SK-N-SH (cell line): ENCODE measurements at regions not wholly inside any gene's neighbourhood (a gene's known extent, or its start where the extent isn't known, plus 50 kb on each side); places are given as distances from the start of the nearest gene placed in this dataset.

Experiments
- CTCF ChIA-PET: fragments of 300-600, 350-600 bp; formaldehyde crosslinking; extraction: SDS; loops from one replicate; lab custom pipeline; 2021; lab: Yijun Ruan, JAX
- POLR2A ChIA-PET: fragments of 350-600 bp; sonication (Branson Sonifier 250); formaldehyde crosslinking; extraction: SDS; loops from one replicate; lab custom pipeline; 2020; ENCODE audit warnings: antibody characterized with exemption, inconsistent platforms; lab: Yijun Ruan, JAX
- DNase-seq: peaks from one replicate; pipeline ENCODE4 v3.0.0; 2012
- H2AFZ ChIP-seq: fragments of 200-600 bp; sonication (generic); 2 replicates; pipeline ENCODE4 v1.8.1; 2016; ENCODE audit warnings: antibody characterized with exemption, mild to moderate bottlenecking, low read depth
- H3F3A ChIP-seq: fragments of 200-600 bp; sonication (generic); replicated peaks from 2 replicates; pipeline ENCODE3; 2016; ENCODE audit warnings: antibody characterized with exemption, mild to moderate bottlenecking; ENCODE audit not compliant: insufficient read depth
- H3K27ac ChIP-seq, 2 experiments: fragments of 200-500 bp in 1 of 2; fragments of 200-600 bp in 1 of 2; sonication (Bioruptor generic) in 1 of 2; sonication (generic), shearing (Covaris generic) in 1 of 2; 2 replicates each; pipeline versions ENCODE4 v1.5.1 to v1.6.1; 2014 to 2016; ENCODE audit warnings: low read depth in 2 of 2, inconsistent platforms in 1 of 2, low read length in 1 of 2, mild to moderate bottlenecking in 1 of 2, mixed read lengths in 1 of 2
- H3K27me3 ChIP-seq: fragments of 200-600 bp; sonication (generic), shearing (Covaris generic); 2 replicates; pipeline ENCODE4 v1.6.1; 2016; ENCODE audit warnings: mixed run types; ENCODE audit not compliant: insufficient read depth
- H3K36me3 ChIP-seq, 2 experiments: fragments of 200-500 bp in 1 of 2; fragments of 200-600 bp in 1 of 2; sonication (Bioruptor generic) in 1 of 2; sonication (generic) in 1 of 2; replicated peaks in 1 of 2; 2 replicates each; pipeline versions ENCODE3 to v1.5.1; 2014 to 2016; ENCODE audit warnings: low read length in 1 of 2, mild to moderate bottlenecking in 1 of 2; ENCODE audit not compliant: insufficient read depth in 2 of 2, control insufficient read depth in 1 of 2
- H3K4me1 ChIP-seq, 2 experiments: fragments of 200-500 bp in 1 of 2; fragments of 200-600 bp in 1 of 2; sonication (Bioruptor generic) in 1 of 2; sonication (generic), shearing (Covaris generic) in 1 of 2; 2 replicates each; pipeline versions ENCODE4 v1.5.1 to v1.6.1; 2014 to 2016; ENCODE audit warnings: low read depth in 1 of 2, low read length in 1 of 2, mixed run types in 1 of 2; ENCODE audit not compliant: insufficient read depth in 2 of 2, control insufficient read depth in 1 of 2
- H3K4me2 ChIP-seq: fragments of 200-600 bp; sonication (generic), shearing (Covaris generic); 2 replicates; pipeline ENCODE4 v1.6.1; 2017; ENCODE audit warnings: mixed run types
- H3K4me3 ChIP-seq, 2 experiments: fragments of 200-500 bp in 1 of 2; fragments of 200-600 bp in 1 of 2; sonication (Bioruptor generic) in 1 of 2; sonication (generic), shearing (Covaris generic) in 1 of 2; 2 replicates each; pipeline versions ENCODE4 v1.5.1 to v1.8.1; 2014 to 2016; ENCODE audit warnings: low read depth in 2 of 2, inconsistent platforms in 1 of 2, low read length in 1 of 2, mild to moderate bottlenecking in 1 of 2, mixed read lengths in 1 of 2, moderate library complexity in 1 of 2
- H3K79me2 ChIP-seq: fragments of 200-600 bp; sonication (generic); 2 replicates; pipeline ENCODE4 v1.8.1; 2017; ENCODE audit warnings: mild to moderate bottlenecking; ENCODE audit not compliant: insufficient read depth
- H3K9ac ChIP-seq: fragments of 200-600 bp; sonication (generic); 2 replicates; pipeline ENCODE4 v1.6.1; 2017; ENCODE audit warnings: mixed run types
- H3K9me2 ChIP-seq: fragments of 200-600 bp; sonication (generic); 2 replicates; pipeline ENCODE4 v1.6.1; 2017; ENCODE audit warnings: mixed run types
- H3K9me3 ChIP-seq: fragments of 200-600 bp; sonication (generic); 2 replicates; pipeline ENCODE4 v1.6.1; 2017; ENCODE audit warnings: mixed run types, mild to moderate bottlenecking, moderate library complexity
- H4K20me1 ChIP-seq: fragments of 200-600 bp; sonication (generic); 2 replicates; pipeline ENCODE4 v1.6.1; 2017; ENCODE audit warnings: mild to moderate bottlenecking, mixed run types; ENCODE audit not compliant: insufficient read depth
- ELF1 ChIP-seq: IDR thresholded peaks from 2 replicates; pipeline ENCODE4 v1.4.0; 2012
- FOSL2 ChIP-seq: IDR thresholded peaks from 2 replicates; pipeline ENCODE4 v1.4.0; 2012; ENCODE audit warnings: low read depth, mild to moderate bottlenecking, moderate library complexity, borderline replicate concordance
- FOXM1 ChIP-seq: IDR thresholded peaks from 2 replicates; pipeline ENCODE4 v1.4.0; 2012; ENCODE audit warnings: low read depth, mild to moderate bottlenecking
- GABPA ChIP-seq: IDR thresholded peaks from 2 replicates; pipeline ENCODE4 v1.4.0; 2012; ENCODE audit warnings: low read depth, mild to moderate bottlenecking
- JUND ChIP-seq: IDR thresholded peaks from 2 replicates; pipeline ENCODE4 v1.4.0; 2012
- MAX ChIP-seq: IDR thresholded peaks from 2 replicates; pipeline ENCODE4 v1.4.0; 2012; ENCODE audit warnings: low read depth
- MEF2A ChIP-seq: IDR thresholded peaks from 2 replicates; pipeline ENCODE4 v1.4.0; 2012; ENCODE audit warnings: low read depth, borderline replicate concordance
- NFIC ChIP-seq: IDR thresholded peaks from 2 replicates; pipeline ENCODE4 v1.4.0; 2012; ENCODE audit warnings: borderline replicate concordance
- RXRA ChIP-seq: IDR thresholded peaks from 2 replicates; pipeline ENCODE4 v1.4.0; 2012; ENCODE audit warnings: low read depth, mild to moderate bottlenecking, borderline replicate concordance
- SMC3 ChIP-seq: IDR thresholded peaks from 2 replicates; pipeline ENCODE4 v1.6.1; 2012; ENCODE audit warnings: low read depth, low read length, improper control_type of control experiment
- TCF12 ChIP-seq: IDR thresholded peaks from 2 replicates; pipeline ENCODE4 v1.4.0; 2012
- YY1 ChIP-seq: IDR thresholded peaks from 2 replicates; pipeline ENCODE4 v1.4.0; 2012; ENCODE audit warnings: low read depth, mild to moderate bottlenecking
- WGBS: methylation state at CpG from one replicate; pipeline ENCODE4 v1.1.6; 2017; ENCODE audit warnings: low lambda C conversion rate; 5-methylcytosine and 5-hydroxymethylcytosine counted together
- TF ChIP-seq, protein P1 (sequence below): IDR thresholded peaks from 2 replicates; pipeline ENCODE4; 2012
- TF ChIP-seq, protein P2 (sequence below): fragments of 150-350 bp; IDR thresholded peaks from 2 replicates; pipeline ENCODE4 v1.6.1; 2016; ENCODE audit warnings: mild to moderate bottlenecking, low read depth, low read length

GRCh38 chr7:106980358-106980685 lies 64.2 kb upstream of the PRKAR2B start:
- H3K27me3 ChIP-seq = no peaks in the 10 kb centered on the region
- DNase-seq = no peak
- H3K9me3 ChIP-seq = no peaks in the 10 kb centered on the region
- no peaks in the 10 kb centered on the region for H3K4me1 ChIP-seq
- H3K4me3 ChIP-seq = no peak overlapping the region
- CTCF ChIA-PET = interaction anchor here (1.3 to 5.2 kb wide), 3 partner anchors 9 to 438 kb away, joined by 3 to 20 read pairs (median 13); no protein-coding TSS in a partner anchor
- no peaks in the 10 kb centered on the region for H3K36me3 ChIP-seq
- H3K9ac ChIP-seq = no peak overlapping the region
- H3K9me2 ChIP-seq = no peaks in the 10 kb centered on the region
- POLR2A ChIA-PET = no interaction called here
- H2AFZ ChIP-seq = no peak overlapping the region
- H3K27ac ChIP-seq = no peak overlapping the region
- WGBS = 92% methylated on average over 3 of the region's 3 CpGs
- H4K20me1 ChIP-seq = no peaks in the 10 kb centered on the region
- no peaks in the 10 kb centered on the region for H3F3A ChIP-seq
- H3K79me2 ChIP-seq = no peaks in the 10 kb centered on the region
- TF ChIP-seq ELF1 (no peak), GABPA (no peak), FOSL2 (no peak), MAX (no peak), SMC3 (no peak), RXRA (no peak), NFIC (no peak), TCF12 (no peak)
- TF ChIP-seq, protein P1, sequence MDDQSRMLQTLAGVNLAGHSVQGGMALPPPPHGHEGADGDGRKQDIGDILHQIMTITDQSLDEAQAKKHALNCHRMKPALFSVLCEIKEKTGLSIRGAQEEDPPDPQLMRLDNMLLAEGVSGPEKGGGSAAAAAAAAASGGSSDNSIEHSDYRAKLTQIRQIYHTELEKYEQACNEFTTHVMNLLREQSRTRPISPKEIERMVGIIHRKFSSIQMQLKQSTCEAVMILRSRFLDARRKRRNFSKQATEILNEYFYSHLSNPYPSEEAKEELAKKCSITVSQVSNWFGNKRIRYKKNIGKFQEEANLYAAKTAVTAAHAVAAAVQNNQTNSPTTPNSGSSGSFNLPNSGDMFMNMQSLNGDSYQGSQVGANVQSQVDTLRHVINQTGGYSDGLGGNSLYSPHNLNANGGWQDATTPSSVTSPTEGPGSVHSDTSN = no peak
- no peak overlapping the region for H3K4me2 ChIP-seq

- TF ChIP-seq MEF2A = no peak
- TF ChIP-seq YY1 = no peak
- no peak for TF ChIP-seq FOSL2
- TF ChIP-seq MAX = no peak
- TF ChIP-seq, protein P2, sequence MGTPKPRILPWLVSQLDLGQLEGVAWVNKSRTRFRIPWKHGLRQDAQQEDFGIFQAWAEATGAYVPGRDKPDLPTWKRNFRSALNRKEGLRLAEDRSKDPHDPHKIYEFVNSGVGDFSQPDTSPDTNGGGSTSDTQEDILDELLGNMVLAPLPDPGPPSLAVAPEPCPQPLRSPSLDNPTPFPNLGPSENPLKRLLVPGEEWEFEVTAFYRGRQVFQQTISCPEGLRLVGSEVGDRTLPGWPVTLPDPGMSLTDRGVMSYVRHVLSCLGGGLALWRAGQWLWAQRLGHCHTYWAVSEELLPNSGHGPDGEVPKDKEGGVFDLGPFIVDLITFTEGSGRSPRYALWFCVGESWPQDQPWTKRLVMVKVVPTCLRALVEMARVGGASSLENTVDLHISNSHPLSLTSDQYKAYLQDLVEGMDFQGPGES = no peak
- TF ChIP-seq JUND = no peak
- TF ChIP-seq FOXM1 = no peak
- peaks cover 4% of the 10 kb centered on the region for H3F3A ChIP-seq
- no peaks in the 10 kb centered on the region for H3K36me3 ChIP-seq
- no peak for DNase-seq
- H3K9ac ChIP-seq = no peak overlapping the region
- no peaks in the 10 kb centered on the region for H3K9me2 ChIP-seq
- no peaks in the 10 kb centered on the region for H3K9me3 ChIP-seq
- no peak overlapping the region for H3K4me2 ChIP-seq
- H3K79me2 ChIP-seq = no peaks in the 10 kb centered on the region
- H2AFZ ChIP-seq = no peak overlapping the region
- H3K4me1 ChIP-seq = no peaks in the 10 kb centered on the region
- ChIA-PET CTCF (interaction anchor here (1.1 kb wide), 1 partner anchor 10 kb away, joined by 3 read pairs; no protein-coding TSS in a partner anchor), POLR2A (interaction anchor here (0.6 to 1.0 kb wide), 2 partner anchors 18 to 195 kb away, joined by 3 read pairs; no protein-coding TSS in a partner anchor)
- 90% methylated on average over 7 of the region's 7 CpGs for WGBS
- no peak overlapping the region for H3K27ac ChIP-seq
- H4K20me1 ChIP-seq = no peaks in the 10 kb centered on the region
- no peak overlapping the region for H3K4me3 ChIP-seq
- no peaks in the 10 kb centered on the region for H3K27me3 ChIP-seq
Measured at GRCh38 chr7:106982415-106982814, 62.1 kb upstream of the PRKAR2B start.
